Neural progenitor cell (in vitro differentiated cells): ENCODE measurements at regions not wholly inside any gene's neighbourhood (a gene's known extent, or its start where the extent isn't known, plus 50 kb on each side); places are given as distances from the start of the nearest gene placed in this dataset.

Experiments used
- DNase-seq: peaks from one replicate; pipeline ENCODE4 v3.0.0-alpha.2; 2016; ENCODE audit warnings: low spot score
- H2AFZ ChIP-seq: fragments of 200-600 bp; sonication (generic); replicated peaks from 2 replicates; pipeline ENCODE4 v1.6.1; 2016; ENCODE audit warnings: antibody characterized with exemption
- H3F3A ChIP-seq: fragments of 200-600 bp; sonication (generic); 2 replicates; pipeline ENCODE4 v1.6.1; 2016; ENCODE audit warnings: antibody characterized with exemption, low read depth
- H3K27ac ChIP-seq: fragments of 200-600 bp; sonication (generic); 2 replicates; pipeline ENCODE4 v1.5.1; 2016; ENCODE audit warnings: mild to moderate bottlenecking
- H3K27me3 ChIP-seq: fragments of 200-600 bp; sonication (generic); 2 replicates; pipeline ENCODE4 v1.6.1; 2016; ENCODE audit warnings: mild to moderate bottlenecking, moderate library complexity
- H3K36me3 ChIP-seq: fragments of 200-600 bp; sonication (generic); 2 replicates; pipeline ENCODE4 v1.5.1; 2016
- H3K4me1 ChIP-seq: fragments of 200-600 bp; sonication (generic); 2 replicates; pipeline ENCODE4 v1.6.1; 2016; ENCODE audit warnings: mixed run types
- H3K4me2 ChIP-seq: fragments of 200-600 bp; sonication (generic); 2 replicates; pipeline ENCODE4 v1.6.1; 2016
- H3K4me3 ChIP-seq: fragments of 200-600 bp; sonication (generic); 2 replicates; pipeline ENCODE4 v1.5.1; 2016
- H3K79me2 ChIP-seq: fragments of 200-600 bp; sonication (generic); 2 replicates; pipeline ENCODE4 v1.6.1; 2016; ENCODE audit warnings: low read depth
- H3K9ac ChIP-seq: fragments of 200-600 bp; sonication (generic); 2 replicates; pipeline ENCODE4 v1.6.1; 2016
- H3K9me3 ChIP-seq: fragments of 200-600 bp; sonication (generic); 2 replicates; pipeline ENCODE4 v1.5.1; 2016; ENCODE audit warnings: low read depth
- H4K20me1 ChIP-seq: fragments of 200-600 bp; sonication (generic); 2 replicates; pipeline ENCODE4 v1.6.1; 2016; ENCODE audit warnings: low read depth
- H3K27ac Mint-ChIP-seq: 3 replicates; pipeline ENCODE4 v1.8.0; 2021; ENCODE audit warnings: mixed read lengths
- H3K27me3 Mint-ChIP-seq: 2 replicates; pipeline ENCODE4 v1.8.0; 2022; ENCODE audit warnings: low read depth, mild to moderate bottlenecking, inconsistent platforms, moderate library complexity, mixed read lengths; ENCODE audit not compliant: insufficient read depth
- H3K36me3 Mint-ChIP-seq: 3 replicates; pipeline ENCODE4 v1.8.0; 2021; ENCODE audit warnings: mixed read lengths
- H3K4me1 Mint-ChIP-seq: 3 replicates; pipeline ENCODE4 v1.8.0; 2021; ENCODE audit warnings: mixed read lengths
- H3K4me3 Mint-ChIP-seq: 3 replicates; pipeline ENCODE4 v1.8.0; 2021; ENCODE audit warnings: mild to moderate bottlenecking, moderate library complexity, mixed read lengths
- H3K9me3 Mint-ChIP-seq: 3 replicates; pipeline ENCODE4 v1.8.0; 2020; ENCODE audit warnings: mixed read lengths
- EZH2 ChIP-seq: fragments of 200-600 bp; sonication (generic); IDR thresholded peaks from 2 replicates; pipeline ENCODE4 v1.6.1; 2017; ENCODE audit warnings: antibody characterized with exemption, mild to moderate bottlenecking, moderate library complexity
- EZH2phosphoT487 ChIP-seq: fragments of 200-600 bp; sonication (generic); IDR thresholded peaks from 2 replicates; pipeline ENCODE4 v1.6.1; 2017; ENCODE audit warnings: antibody characterized with exemption
- TF ChIP-seq, protein P1 (sequence below): fragments of 200-600 bp; sonication (generic); IDR thresholded peaks from 2 replicates; pipeline ENCODE4 v1.5.1; 2017; ENCODE audit warnings: antibody characterized with exemption, mild to moderate bottlenecking

DNA sequence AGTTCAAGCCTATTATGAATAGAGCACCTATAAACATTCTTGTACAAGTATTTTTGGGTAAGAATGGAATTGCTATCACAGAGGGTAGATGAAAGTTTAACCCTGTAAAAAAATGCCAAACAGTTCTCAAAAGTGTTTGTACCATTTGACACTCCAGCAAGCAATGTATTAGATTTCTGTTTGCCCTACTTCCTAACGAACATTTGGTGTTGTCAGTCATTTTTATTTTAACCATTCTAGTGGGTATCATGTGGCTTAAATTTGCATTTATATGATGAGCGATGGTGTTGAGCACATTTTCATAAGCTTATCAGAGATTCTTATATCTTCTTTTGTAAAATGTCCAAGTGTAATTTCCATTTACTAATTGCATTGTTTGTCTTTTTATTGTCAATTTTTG is 608.2 kb upstream of the ACVR2A start:
- Mint-ChIP-seq H3K4me1 (no peaks in the 10 kb centered on the region), H3K9me3 (peaks cover 2% of the 10 kb centered on the region), H3K36me3 (no peaks in the 10 kb centered on the region), H3K27me3 (no peaks in the 10 kb centered on the region), H3K27ac (no peak overlapping the region), H3K4me3 (no peak overlapping the region)
- H3K27me3 ChIP-seq = no peaks in the 10 kb centered on the region
- H3K4me1 ChIP-seq = no peaks in the 10 kb centered on the region
- TF ChIP-seq, protein P1, sequence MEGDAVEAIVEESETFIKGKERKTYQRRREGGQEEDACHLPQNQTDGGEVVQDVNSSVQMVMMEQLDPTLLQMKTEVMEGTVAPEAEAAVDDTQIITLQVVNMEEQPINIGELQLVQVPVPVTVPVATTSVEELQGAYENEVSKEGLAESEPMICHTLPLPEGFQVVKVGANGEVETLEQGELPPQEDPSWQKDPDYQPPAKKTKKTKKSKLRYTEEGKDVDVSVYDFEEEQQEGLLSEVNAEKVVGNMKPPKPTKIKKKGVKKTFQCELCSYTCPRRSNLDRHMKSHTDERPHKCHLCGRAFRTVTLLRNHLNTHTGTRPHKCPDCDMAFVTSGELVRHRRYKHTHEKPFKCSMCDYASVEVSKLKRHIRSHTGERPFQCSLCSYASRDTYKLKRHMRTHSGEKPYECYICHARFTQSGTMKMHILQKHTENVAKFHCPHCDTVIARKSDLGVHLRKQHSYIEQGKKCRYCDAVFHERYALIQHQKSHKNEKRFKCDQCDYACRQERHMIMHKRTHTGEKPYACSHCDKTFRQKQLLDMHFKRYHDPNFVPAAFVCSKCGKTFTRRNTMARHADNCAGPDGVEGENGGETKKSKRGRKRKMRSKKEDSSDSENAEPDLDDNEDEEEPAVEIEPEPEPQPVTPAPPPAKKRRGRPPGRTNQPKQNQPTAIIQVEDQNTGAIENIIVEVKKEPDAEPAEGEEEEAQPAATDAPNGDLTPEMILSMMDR = no peak
- TF ChIP-seq EZH2 = no peak
- H3K9me3 ChIP-seq = no peaks in the 10 kb centered on the region
- H3K36me3 ChIP-seq = no peaks in the 10 kb centered on the region
- no peak overlapping the region for H3K9ac ChIP-seq
- H3F3A ChIP-seq = no peaks in the 10 kb centered on the region
- no peaks in the 10 kb centered on the region for H3K79me2 ChIP-seq
- H3K4me3 ChIP-seq = no peak overlapping the region
- no peak for DNase-seq
- no peak overlapping the region for H3K27ac ChIP-seq
- no peak overlapping the region for H2AFZ ChIP-seq
- no peaks in the 10 kb centered on the region for H4K20me1 ChIP-seq
- H3K4me2 ChIP-seq = no peak overlapping the region

DNA sequence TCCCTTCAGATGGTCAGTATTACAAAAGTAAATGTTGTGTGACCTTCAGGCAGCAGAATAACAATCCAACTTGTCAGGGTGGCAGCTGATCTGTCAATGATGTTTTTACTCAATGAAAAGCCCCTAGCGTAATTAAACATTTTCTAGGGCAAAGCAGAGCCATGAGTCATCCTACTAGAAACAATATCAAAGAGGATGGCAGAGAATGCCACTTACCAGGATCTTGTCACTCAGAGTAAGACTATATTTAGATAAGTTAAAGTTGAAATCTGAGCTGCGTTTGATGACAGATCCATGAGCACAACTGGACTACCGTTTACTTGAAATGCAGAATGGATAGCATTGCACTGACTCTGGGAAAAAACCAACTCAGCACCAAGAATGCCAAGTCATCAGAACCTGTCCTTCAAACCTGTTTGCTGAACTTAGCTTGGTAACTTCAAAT is 612.6 kb upstream of the ACVR2A start:
- Mint-ChIP-seq H3K27me3 (no peaks in the 10 kb centered on the region), H3K27ac (no peak overlapping the region)
- no peaks in the 10 kb centered on the region for H3K9me3 ChIP-seq

DNA sequence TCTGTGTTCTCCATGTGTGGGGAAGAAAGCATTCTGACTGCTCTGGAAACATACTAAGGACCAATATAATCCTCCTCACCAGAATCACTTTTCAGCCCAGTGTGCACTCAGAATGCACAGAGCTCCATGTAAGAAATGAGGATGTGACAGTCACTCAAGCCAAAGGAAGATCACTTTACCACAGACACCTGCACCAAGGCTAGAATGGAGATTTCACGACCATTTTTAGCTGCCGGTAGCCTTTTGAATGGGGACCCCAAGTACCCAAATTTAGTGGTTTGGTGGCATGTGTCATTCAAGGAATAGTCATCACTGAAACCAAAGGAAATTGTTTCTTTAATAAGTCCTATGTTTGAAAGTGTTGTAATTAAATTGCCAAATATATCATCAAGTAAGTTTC is 613.2 kb upstream of the ACVR2A start:
- Histone ChIP-seq H3K27ac (no peak overlapping the region), H3F3A (no peaks in the 10 kb centered on the region), H3K4me2 (no peak overlapping the region), H3K4me1 (no peaks in the 10 kb centered on the region), H3K4me3 (no peak overlapping the region), H3K79me2 (no peaks in the 10 kb centered on the region), H3K9ac (no peak overlapping the region), H3K9me3 (no peaks in the 10 kb centered on the region), H3K36me3 (no peaks in the 10 kb centered on the region), H3K27me3 (no peaks in the 10 kb centered on the region), H2AFZ (no peak overlapping the region), H4K20me1 (no peaks in the 10 kb centered on the region)
- TF ChIP-seq EZH2phosphoT487 (no peak), EZH2 (no peak)
- TF ChIP-seq, protein P1 = no peak
- no peak overlapping the region for H3K27ac Mint-ChIP-seq
- no peaks in the 10 kb centered on the region for H3K36me3 Mint-ChIP-seq
- no peaks in the 10 kb centered on the region for H3K4me1 Mint-ChIP-seq
- no peaks in the 10 kb centered on the region for H3K9me3 Mint-ChIP-seq
- DNase-seq = no peak
- H3K27me3 Mint-ChIP-seq = no peaks in the 10 kb centered on the region
- no peak overlapping the region for H3K4me3 Mint-ChIP-seq

More for the DNA sequence above, 612.6 kb upstream of the ACVR2A start:
- Mint-ChIP-seq H3K4me1 (no peaks in the 10 kb centered on the region), H3K9me3 (no peaks in the 10 kb centered on the region), H3K36me3 (no peaks in the 10 kb centered on the region), H3K4me3 (no peak overlapping the region)
- H3K27ac ChIP-seq = no peak overlapping the region
- no peak for DNase-seq
- H3F3A ChIP-seq = no peaks in the 10 kb centered on the region
- H4K20me1 ChIP-seq = no peaks in the 10 kb centered on the region
- H3K4me1 ChIP-seq = no peaks in the 10 kb centered on the region
- H2AFZ ChIP-seq = no peak overlapping the region
- H3K79me2 ChIP-seq = no peaks in the 10 kb centered on the region
- H3K27me3 ChIP-seq = no peaks in the 10 kb centered on the region
- H3K36me3 ChIP-seq = no peaks in the 10 kb centered on the region
- TF ChIP-seq, protein P1 = no peak
- TF ChIP-seq EZH2phosphoT487 = no peak
- TF ChIP-seq EZH2 = no peak
- H3K4me2 ChIP-seq = no peak overlapping the region
- no peak overlapping the region for H3K9ac ChIP-seq
- H3K4me3 ChIP-seq = no peak overlapping the region
